HG02973 (cell line): ENCODE measurements at regions not wholly inside any gene's neighbourhood (a gene's known extent, or its start where the extent isn't known, plus 50 kb on each side); places are given as distances from the start of the nearest gene placed in this dataset.

Source experiments
- ATAC-seq: cut with Tn5 transposase; IDR thresholded peaks from one replicate; pipeline ENCODE4 v1.9.1; 2021; ENCODE audit warnings: moderate library complexity; ENCODE audit not compliant: unreplicated experiment

DNA sequence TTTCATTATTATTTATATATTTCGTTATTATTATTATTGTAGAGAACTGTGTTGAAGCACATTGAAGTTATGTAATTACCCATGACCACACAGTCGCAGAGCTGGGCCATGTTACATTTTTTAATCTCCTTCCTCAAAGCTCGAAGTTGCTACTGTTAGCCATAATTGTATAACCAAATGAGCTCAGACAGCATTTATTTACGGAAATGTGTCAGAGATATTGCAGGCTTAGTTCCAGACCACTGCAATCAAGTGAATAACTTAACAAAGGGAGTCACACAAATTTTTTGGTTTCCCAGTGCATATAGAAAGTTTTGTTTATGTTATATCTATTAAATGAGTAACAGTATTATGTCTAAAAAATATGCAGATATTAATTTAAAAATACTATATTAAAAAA is 147.1 kb upstream of the SLITRK1 start:
- ATAC-seq, result no peak

DNA sequence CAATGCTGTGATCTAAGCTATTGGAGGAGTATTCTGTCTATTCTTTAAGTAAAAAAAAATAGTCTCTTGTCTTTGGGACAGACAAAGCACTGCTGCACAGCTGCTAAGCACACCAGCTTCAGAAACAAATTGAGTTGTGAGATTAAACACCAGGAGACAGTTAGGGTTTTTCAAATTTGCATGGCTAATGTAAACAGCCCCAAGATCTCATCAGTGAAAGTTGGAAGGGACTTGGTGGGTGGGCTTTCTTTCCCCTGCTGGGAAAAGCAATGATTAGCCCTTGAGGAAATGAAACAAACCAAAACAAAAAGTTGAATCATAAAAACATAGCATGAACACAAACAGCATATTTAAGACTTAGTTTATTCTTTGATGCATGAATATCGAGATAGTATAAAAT is 143.6 kb upstream of the SLITRK1 start:
- no peak for ATAC-seq

DNA sequence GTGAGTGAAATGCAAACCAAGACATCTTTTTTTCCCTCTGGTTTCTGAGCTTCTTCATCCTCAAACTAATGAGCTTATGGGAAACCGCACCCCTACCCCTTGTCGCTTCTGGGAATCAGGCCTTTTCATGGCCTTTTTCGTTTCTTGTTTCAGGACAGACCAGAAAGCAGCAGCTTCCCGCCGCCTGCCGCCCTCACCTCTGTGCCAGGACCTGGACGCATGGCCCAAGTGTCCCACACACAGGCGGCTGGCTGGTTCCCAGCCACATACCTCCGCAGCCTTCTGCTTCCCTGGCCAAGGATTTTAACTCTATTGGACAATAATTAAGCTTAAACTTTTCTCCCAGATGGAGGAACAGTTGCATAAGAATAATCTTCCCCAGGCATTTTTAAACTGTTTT is 114.1 kb upstream of the SLITRK1 start:
- no peak for ATAC-seq

DNA sequence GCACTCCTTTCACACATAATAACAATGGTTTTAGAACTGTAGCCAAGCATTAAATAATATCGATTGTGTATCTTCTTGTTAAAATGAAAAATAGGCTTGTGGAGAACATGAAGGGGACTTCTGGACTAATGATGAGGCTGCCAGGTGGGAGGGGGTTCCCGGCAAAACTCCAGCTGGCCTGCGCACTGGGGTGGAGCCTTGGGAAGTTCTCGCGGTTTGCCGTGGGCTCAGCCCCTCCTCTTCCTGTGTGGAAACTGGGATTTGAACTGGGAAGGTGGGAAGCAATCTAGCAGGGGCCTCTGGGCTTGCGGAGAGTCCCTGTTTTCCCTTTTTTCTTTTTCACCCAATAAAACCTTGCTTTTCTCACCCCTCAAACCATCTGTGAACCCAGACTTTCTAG is 113.7 kb upstream of the SLITRK1 start:
- ATAC-seq, result no peak

DNA sequence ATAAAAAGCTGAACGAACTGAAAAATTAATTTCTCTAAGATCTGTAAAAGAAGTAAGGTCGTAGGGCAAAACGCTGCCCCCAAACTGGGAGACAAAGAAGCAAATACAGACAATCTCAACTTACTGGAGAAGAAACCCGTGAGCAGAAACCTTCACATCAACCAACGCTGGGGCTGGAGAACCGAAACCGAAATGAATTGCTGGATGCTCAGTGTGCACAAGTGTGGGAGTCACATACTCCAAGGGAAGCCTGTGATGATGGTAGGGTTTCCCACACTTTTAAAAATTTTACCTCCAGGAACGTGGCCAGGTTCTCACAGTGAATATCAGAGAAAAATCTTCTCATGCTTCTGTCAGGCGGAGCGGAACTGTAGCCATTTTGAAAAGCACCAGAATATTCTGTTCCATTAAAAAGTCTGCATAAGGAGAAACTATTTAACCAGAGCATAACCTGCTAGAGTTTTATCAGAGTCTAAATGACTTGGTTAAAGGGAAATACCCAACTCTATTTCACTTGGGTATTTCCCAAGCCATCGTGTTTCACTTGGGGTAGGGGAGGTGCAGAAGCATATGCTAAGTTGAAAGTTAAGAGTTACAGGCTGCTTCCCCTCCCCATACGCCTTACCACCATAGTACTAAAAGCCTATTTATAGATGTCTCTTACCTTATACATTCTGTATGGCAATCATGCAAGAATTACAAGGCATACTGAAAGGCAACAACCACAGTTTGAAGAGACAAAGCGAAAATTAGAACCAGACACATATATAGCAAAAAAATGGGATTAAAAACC is 110.5 kb upstream of the SLITRK1 start:
- ATAC-seq, result no peak

DNA sequence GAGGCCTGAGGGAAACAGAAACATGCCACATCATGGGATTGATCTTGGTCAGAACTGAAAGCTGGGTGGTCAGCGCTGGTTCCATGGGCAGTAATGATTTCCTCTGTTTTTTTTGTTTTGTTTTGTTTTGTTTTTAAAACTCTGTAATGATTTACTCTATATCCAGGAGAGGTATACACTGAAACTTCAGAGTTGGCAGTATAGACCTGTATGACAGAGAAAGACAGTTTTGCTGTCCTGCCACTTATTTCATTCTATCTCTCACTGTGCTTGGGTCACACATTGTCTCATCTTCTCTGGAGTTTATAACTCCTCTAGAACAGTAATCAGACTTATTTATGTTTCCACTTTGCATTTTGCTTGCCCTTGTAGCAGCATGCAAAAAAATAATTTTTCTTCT is 105.1 kb upstream of the SLITRK1 start:
- no peak for ATAC-seq

DNA sequence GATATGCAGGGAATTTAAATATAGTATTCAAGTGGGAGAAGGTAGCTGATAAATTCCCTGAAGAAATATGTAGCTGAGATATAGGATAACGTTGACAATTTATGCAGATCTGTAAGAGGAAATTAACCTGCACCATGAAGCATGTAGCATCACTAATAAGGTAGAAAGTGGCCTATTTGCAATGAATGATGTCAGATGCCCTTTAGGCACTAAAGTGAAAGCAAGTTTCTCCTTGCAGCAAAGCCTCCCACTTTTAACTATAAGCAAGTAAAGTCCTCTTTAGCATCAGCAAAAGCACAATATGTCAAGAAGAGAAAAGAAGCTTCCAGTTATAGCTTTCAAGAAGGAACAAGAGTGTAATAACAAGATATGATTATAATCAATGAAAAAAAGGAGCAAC is 102.5 kb upstream of the SLITRK1 start:
- ATAC-seq, result no peak

DNA sequence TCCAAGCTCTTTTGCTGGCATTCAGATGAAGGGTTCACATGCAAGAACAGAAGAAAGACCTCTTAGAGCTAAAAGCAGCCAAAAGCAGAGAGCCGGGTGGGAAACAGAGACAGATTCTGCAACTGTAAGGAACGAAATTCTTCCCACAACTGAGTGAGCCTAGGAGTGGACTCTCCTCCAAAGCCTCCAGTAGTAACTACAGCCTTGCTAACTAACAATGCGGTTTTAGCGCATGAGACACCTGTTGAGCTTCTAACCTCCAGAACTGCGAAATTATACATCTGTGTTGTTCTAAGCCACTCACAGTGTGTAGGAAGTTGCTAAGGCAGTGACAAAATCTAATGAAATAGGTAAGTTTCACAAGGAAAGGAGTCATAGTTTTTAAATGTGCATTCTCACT is 98.1 kb upstream of the SLITRK1 start:
- no peak for ATAC-seq

DNA sequence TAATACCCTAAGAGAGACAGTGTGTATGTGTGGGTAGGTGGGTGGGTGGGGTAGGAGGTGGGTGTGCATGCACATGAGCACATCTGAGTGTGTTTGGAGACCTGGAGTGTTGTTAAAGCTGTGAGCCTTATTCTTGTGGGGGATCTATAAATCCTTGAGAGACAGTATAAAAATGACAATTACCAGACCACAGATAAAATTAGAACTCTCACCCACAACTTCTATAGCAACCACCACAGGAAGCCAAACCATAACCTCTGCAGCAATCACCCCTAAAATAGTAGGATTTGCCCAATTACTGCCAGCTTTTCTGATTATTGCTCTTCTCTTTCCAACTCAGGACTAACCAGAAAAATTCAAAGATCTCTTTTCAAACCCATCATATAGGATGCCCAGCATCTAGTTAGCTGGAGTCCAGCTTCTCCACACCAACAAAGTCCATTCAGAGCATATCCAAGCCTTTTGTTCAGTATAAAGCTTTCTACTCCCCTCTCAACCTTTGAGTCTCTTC is 93.4 kb upstream of the SLITRK1 start:
- no peak for ATAC-seq

DNA sequence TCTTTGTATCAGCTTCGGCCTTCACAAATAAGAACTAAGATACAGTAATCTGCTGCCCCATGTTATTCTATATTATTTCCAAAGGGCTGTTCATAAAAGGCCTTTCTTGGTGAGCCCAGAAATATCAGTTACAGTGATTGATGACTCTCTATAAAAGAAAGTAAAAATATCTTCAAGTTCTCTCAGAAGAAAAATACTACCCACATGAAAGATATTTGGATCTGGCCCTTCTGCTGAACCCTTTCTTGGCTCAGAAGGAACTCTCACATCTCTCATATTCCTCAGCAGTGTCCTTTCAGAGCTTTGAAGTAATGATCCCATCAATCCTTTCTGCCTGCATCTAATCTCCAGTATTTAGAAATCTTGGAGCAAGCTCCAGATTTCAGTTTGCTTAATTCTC is 76.3 kb upstream of the SLITRK1 start:
- ATAC-seq, result no peak

DNA sequence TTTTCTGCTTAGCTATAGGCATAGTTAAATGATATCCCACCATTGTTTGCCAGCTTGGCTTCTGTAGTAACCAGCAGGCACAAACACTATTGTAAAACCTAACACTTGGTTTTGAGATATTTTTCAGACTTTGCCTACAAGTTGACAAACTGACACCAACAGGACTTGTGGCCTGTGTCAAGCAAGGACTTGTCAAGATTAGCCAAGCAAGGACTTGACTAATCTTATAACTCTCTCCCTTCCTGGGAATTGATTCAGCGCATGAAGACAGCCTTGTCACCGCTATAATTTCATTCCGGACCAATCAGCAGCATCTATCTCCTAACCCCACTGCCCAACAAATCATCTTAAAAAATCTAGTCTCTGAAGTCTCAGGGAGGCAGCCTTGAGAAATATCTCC is 72.7 kb upstream of the SLITRK1 start:
- ATAC-seq, result no peak

DNA sequence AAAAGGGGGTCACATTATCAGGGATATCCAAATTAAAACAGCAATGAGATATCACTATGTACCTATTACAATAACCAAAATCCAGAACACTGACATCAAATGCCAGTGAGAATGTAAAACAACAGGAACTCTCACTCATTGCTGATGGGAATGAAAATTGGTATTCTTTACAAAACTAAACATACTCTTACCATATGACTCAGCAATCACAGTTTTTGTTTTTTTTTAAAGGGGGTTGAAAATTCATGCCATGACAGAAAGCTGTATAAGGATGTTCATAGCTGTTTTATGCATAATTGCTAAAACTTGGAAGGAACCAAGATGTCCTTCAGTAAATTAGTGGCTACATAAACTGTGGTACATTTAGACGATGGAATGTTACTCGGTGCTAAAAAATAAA is 71.6 kb upstream of the SLITRK1 start:
- no peak for ATAC-seq

DNA sequence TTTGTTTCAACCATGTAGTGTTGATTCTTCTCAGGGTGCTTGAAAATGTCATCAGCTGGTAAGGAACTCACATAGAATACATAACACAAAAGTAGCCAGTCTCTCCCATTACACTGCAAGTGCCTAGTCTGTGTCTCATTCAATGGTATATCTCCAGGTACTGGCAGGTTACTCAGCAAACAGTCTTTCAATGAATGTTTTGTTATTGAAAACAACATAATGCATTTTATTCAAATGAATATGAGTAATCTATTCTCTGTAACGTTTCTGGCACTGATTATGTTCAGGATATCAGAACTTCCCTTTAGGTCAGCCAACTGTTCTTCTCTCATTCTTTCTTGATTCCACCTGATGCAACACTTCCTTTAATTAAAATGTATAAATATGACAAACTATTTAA is 68.0 kb upstream of the SLITRK1 start:
- ATAC-seq, result no peak

DNA sequence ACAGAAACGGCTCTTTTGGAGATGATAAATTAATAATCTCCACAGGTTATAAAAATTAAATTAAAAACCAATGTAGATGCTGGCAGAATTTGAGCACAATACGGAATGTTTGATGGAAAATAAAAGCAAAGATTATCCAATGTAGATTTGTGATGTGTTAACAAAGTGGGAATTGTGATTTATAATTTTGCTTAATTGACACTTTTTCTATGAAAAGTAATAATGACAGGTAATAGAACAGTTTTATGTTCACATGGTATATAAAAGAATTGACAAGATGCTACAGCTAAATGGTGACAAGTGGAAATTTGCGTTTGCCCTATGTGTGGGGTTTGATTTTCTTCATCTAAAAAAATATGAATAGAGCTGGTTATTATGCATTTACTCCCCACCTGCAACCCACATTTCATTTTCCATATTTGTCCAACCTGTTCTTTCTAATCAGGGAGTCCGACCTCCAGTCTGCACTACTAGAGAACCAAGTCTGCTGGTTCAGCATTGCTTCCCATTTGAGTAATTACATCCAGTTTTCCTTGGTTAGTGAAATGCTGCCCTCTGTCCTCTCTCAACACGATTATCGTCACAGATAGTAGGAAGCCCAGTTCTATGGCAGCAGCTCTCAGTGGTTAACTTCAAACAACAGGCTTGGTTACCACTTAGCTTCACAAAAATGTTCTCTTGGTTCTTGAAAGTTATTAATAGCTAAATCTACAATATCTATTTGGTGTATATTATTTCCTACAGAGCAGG is 61.4 kb upstream of the SLITRK1 start:
- ATAC-seq, result no peak

DNA sequence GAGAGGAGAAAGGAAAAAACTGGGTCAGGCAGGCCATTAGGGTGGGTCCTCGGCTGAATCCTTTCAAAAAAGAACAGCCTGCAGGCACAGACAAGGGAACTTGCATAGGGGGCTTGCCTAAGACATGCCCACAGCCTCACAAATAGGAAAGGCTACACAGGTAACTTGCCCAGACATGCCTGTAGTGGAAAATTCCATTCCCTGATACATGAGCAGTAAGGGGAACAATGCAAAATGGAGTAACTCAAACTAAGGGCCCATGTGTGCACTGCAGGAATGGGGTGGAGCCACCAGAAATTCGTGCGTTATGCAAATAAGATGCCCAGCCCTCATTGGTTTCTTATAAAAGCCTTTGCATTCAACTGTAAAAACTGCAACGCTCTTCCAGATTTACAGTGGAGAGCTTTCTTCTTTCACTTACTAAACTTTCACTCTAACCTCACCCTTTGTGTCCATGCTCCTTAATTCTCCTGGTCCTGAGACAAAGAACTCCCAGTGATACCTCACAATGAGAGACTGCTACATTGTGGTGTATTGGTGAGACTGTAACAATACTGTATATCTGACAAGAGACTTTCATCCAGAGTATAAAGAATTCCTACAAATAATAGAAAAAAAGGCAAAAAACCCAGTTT is 59.5 kb upstream of the SLITRK1 start:
- ATAC-seq, result no peak

DNA sequence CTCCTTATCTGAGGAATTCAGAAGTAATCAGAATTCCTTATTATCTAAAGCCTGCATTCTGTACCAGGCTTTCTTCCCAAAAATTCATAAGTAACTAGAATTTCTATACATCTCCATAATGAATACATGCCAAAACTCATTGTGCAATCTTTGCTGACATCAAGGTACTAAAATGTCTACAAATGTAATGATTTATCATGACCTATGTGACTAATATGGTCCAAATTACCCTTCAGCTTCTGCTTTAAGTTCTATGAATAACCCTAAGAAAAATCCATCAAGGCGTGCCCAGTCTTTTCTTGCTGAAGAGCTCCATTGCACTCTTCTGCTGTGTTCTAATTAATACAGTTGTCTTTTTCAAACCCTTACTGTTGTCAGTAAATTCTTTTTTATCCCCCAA is 58.5 kb upstream of the SLITRK1 start:
- ATAC-seq, result no peak

DNA sequence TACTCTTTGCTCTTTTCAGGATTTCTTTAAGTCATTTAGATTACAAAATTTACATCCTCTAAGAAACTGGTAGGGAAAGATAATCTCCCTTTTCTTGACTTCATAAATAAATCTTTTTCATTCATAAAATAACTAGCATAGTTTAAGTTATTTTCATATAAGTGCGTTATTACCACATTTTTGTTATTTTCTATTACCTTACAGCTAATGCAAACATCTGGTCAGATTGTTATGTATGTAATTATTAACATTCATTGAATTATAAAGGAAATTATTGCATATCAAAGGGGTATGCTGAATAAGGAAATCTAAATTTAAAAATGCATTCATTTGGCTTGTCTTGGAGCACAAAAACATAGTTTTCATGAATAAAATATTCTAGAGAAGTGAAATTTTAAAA is 55.3 kb upstream of the SLITRK1 start:
- no peak for ATAC-seq

DNA sequence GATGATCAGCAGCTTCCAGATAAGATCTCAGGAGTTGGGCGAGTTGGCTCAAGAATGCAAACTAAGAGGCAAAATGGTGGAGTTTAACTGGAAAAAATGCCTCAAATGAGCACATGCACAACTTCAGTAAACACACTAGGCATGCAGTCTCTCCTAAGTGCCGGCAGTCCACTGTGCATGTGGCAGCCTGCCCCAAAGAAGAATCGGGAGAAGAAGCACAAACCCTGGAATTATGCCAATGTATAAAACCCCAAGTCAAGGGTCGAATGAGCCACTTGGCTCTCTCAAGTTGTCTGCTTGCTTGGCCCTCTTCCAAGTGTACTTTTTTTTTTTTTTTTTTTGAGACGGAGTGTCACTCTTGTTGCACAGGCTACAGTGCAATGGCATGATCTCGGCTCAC is 53.3 kb upstream of the SLITRK1 start:
- no peak for ATAC-seq
